Heart left ventricle (tissue), 13 donors: ENCODE measurements at regions not wholly inside any gene's neighbourhood (a gene's known extent, or its start where the extent isn't known, plus 50 kb on each side); places are given as distances from the start of the nearest gene placed in this dataset.

ENCODE experiments used
- POLR2A ChIP-seq, 2 donors: fragments of 450-650 bp; IDR thresholded peaks; one replicate each; pipeline ENCODE4 v1.6.1; 2017; ENCODE audit warnings: antibody characterized with exemption in 2 of 2, mild to moderate bottlenecking in 2 of 2, moderate library complexity in 2 of 2
- TF ChIP-seq, protein P1 (sequence below), 12 donors: fragments of 200-600 bp; sonication (generic) in 4 of 12; IDR thresholded peaks; one replicate each; pipeline versions ENCODE4 v1.5.0 to v1.8.0; 2018 to 2022; ENCODE audit warnings: antibody characterized with exemption in 12 of 12, mild to moderate bottlenecking in 5 of 12
- donor health status: ischemic (EF 13 %, LVEDD 7.1; RV severe dilation, severe dysfunction).
- donor health status: DM: no; HTN: yes; CAD: no.
- donor health status: DM: no; HTN: no; CAD: no.
- donor health status: ischemic (EF 25% LVEDD 6.9; RV normal size, moderate dysfunction).
- donor health status: ischemic (EF 25% LVEDD 5.7; RV mildly dilated, moderate dysfunction).
- donor health status: ischemic (EF 35%, LVEDD 5.7; RV mildly dilated, moderate dysfunction).
- donor health status: nonischemic (EF 11% LVEDD 7.7; RV severe dilation, severe dysfunction).
- donor health status: DM: yes; HTN: yes; CAD: no.
- donor health status: PGD.
- donor health status: ischemic (EF 29% LVEDD 5.4; RV normal size, mild dysfunction).
- donor health status: nonischemic (EF 23%, LVEDD 6.1; RV moderate dilation, normal function).

DNA sequence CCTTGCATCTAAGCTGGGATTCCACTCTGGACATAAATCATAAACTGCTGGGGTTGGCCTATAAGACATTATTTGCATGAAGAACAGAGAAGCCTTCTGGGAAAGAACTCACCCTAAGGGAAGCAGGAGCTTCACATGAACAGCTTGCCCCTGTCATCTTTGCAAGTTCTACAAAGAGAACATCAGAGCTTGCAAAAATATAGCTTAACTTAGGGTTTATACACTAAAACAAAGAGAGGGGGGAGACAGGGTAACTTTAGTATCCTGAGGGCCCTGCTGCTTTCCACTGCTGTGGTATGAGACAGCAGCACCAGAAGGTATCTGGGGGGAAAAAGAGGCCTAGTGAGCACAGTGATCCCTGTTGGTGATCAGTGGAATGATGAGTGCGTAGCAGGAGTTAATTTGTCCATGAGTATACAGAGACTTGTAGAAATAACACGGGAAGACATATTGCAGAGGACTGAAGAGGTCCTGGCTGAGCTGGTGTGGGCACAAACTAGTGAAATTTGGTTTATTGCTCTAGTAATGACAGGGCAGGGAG, 116.1 kb upstream of the TSC22D1 start:
- no peak for TF ChIP-seq POLR2A (IDR thresholded peaks at IDR 0.05)
- TF ChIP-seq, protein P1, sequence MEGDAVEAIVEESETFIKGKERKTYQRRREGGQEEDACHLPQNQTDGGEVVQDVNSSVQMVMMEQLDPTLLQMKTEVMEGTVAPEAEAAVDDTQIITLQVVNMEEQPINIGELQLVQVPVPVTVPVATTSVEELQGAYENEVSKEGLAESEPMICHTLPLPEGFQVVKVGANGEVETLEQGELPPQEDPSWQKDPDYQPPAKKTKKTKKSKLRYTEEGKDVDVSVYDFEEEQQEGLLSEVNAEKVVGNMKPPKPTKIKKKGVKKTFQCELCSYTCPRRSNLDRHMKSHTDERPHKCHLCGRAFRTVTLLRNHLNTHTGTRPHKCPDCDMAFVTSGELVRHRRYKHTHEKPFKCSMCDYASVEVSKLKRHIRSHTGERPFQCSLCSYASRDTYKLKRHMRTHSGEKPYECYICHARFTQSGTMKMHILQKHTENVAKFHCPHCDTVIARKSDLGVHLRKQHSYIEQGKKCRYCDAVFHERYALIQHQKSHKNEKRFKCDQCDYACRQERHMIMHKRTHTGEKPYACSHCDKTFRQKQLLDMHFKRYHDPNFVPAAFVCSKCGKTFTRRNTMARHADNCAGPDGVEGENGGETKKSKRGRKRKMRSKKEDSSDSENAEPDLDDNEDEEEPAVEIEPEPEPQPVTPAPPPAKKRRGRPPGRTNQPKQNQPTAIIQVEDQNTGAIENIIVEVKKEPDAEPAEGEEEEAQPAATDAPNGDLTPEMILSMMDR (IDR thresholded peaks at IDR 0.05) = no peak
